Thyroid gland (tissue), 4 donors: ENCODE measurements at regions not wholly inside any gene's neighbourhood (a gene's known extent, or its start where the extent isn't known, plus 50 kb on each side); places are given as distances from the start of the nearest gene placed in this dataset.

Experiments used
- DNase-seq, 2 donors: peaks; one replicate each; pipeline ENCODE4 v3.0.0-alpha.2; 2019
- H3K27ac ChIP-seq, 3 donors: fragments of 200-600 bp; sonication (generic); 1 replicate in 2 of 3; 2 replicates in 1 of 3; pipeline ENCODE4 v1.5.1; 2016 to 2019; ENCODE audit warnings: mild to moderate bottlenecking in 1 of 3, moderate library complexity in 1 of 3
- H3K27me3 ChIP-seq: fragments of 200-600 bp; sonication (generic); one replicate; pipeline ENCODE4 v1.5.1; 2019
- H3K36me3 ChIP-seq, 2 donors: fragments of 200-600 bp; sonication (generic); one replicate each; pipeline ENCODE4 v1.5.1; 2016 to 2019
- H3K4me1 ChIP-seq, 2 donors: fragments of 200-600 bp; sonication (generic); one replicate each; pipeline ENCODE4 v1.5.1; 2017 to 2019
- H3K4me3 ChIP-seq, 3 donors: fragments of 200-600 bp; sonication (generic); replicated peaks in 1 of 3; 1 replicate in 2 of 3; 2 replicates in 1 of 3; pipeline ENCODE4 v1.5.1; 2016; ENCODE audit warnings: mild to moderate bottlenecking in 1 of 3
- H3K9me3 ChIP-seq: fragments of 200-600 bp; sonication (generic); one replicate; pipeline ENCODE4 v1.5.1; 2017
- POLR2A ChIP-seq, 2 donors: fragments of 450-650 bp; IDR thresholded peaks; one replicate each; pipeline ENCODE4 v1.6.1; 2017; ENCODE audit warnings: antibody characterized with exemption in 2 of 2, mild to moderate bottlenecking in 2 of 2, moderate library complexity in 1 of 2
- WGBS, 2 donors: methylation state at CpG; one replicate each; pipeline ENCODE4 v1.1.5; 2017; 5-methylcytosine and 5-hydroxymethylcytosine counted together
- intact Hi-C: fragments of 100-400 bp; cut with DNase I; formaldehyde crosslinking; loops from one replicate; pipeline ENCODE4 v1.15.1; 2023
- TF ChIP-seq, protein P1 (sequence below), 6 experiments: fragments of 200-600 bp in 3 of 6; fragments of 450-650 bp in 3 of 6; sonication (generic) in 3 of 6; IDR thresholded peaks; one replicate each; pipeline ENCODE4 v1.5.1; 2016 to 2019; ENCODE audit warnings: antibody characterized with exemption in 6 of 6, mild to moderate bottlenecking in 2 of 6, inconsistent platforms in 1 of 6, moderate library complexity in 1 of 6

- no peak overlapping the region for H3K27ac ChIP-seq
- no peak for DNase-seq
- H3K4me1 ChIP-seq = no peaks in the 10 kb centered on the region
- H3K9me3 ChIP-seq = no peaks in the 10 kb centered on the region
- no peaks in the 10 kb centered on the region for H3K27me3 ChIP-seq
- WGBS, 2 donors = 24 to 47% methylated on average over 1 of the region's 1 CpG
- TF ChIP-seq, protein P1, sequence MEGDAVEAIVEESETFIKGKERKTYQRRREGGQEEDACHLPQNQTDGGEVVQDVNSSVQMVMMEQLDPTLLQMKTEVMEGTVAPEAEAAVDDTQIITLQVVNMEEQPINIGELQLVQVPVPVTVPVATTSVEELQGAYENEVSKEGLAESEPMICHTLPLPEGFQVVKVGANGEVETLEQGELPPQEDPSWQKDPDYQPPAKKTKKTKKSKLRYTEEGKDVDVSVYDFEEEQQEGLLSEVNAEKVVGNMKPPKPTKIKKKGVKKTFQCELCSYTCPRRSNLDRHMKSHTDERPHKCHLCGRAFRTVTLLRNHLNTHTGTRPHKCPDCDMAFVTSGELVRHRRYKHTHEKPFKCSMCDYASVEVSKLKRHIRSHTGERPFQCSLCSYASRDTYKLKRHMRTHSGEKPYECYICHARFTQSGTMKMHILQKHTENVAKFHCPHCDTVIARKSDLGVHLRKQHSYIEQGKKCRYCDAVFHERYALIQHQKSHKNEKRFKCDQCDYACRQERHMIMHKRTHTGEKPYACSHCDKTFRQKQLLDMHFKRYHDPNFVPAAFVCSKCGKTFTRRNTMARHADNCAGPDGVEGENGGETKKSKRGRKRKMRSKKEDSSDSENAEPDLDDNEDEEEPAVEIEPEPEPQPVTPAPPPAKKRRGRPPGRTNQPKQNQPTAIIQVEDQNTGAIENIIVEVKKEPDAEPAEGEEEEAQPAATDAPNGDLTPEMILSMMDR (IDR thresholded peaks at IDR 0.05) = no peak
- TF ChIP-seq POLR2A (IDR thresholded peaks at IDR 0.05) = no peak
- H3K4me3 ChIP-seq = no peak overlapping the region
- intact Hi-C loops = no loop called here
- no peaks in the 10 kb centered on the region for H3K36me3 ChIP-seq
These were observed 2024.5 kb upstream of the ADGRL3 start for GRCh38 chr4:59175617-59176016.

GRCh38 chr4:59179372-59179771 lies 2020.8 kb upstream of the ADGRL3 start:
- no peak for DNase-seq
- H3K4me1 ChIP-seq = no peaks in the 10 kb centered on the region
- no peaks in the 10 kb centered on the region for H3K36me3 ChIP-seq
- intact Hi-C loops = no loop called here
- H3K4me3 ChIP-seq = no peak overlapping the region
- TF ChIP-seq POLR2A (IDR thresholded peaks at IDR 0.05) = no peak
- TF ChIP-seq, protein P1 (IDR thresholded peaks at IDR 0.05) = no peak
- no peaks in the 10 kb centered on the region for H3K27me3 ChIP-seq
- H3K27ac ChIP-seq = no peak overlapping the region
- H3K9me3 ChIP-seq = no peaks in the 10 kb centered on the region

- Histone ChIP-seq H3K27ac (no peak overlapping the region), H3K4me1 (no peaks in the 10 kb centered on the region), H3K4me3 (no peak overlapping the region), H3K36me3 (no peaks in the 10 kb centered on the region), H3K27me3 (no peaks in the 10 kb centered on the region), H3K9me3 (no peaks in the 10 kb centered on the region)
- DNase-seq = no peak
- intact Hi-C loops = no loop called here
- WGBS, 2 donors = 66 to 73% methylated on average over 11 of the region's 11 CpGs
- TF ChIP-seq, protein P1 (IDR thresholded peaks at IDR 0.05) = no peak
- TF ChIP-seq POLR2A (IDR thresholded peaks at IDR 0.05) = no peak
These were observed 2020.0 kb upstream of the ADGRL3 start for GRCh38 chr4:59180161-59180560.

GRCh38 chr4:59180969-59181368 lies 2019.2 kb upstream of the ADGRL3 start:
- DNase-seq = no peak
- H3K36me3 ChIP-seq = no peaks in the 10 kb centered on the region
- TF ChIP-seq, protein P1 (IDR thresholded peaks at IDR 0.05) = no peak
- no peak for TF ChIP-seq POLR2A (IDR thresholded peaks at IDR 0.05)
- no peak overlapping the region for H3K27ac ChIP-seq
- intact Hi-C loops = no loop called here
- H3K9me3 ChIP-seq = no peaks in the 10 kb centered on the region
- no peaks in the 10 kb centered on the region for H3K27me3 ChIP-seq
- H3K4me1 ChIP-seq = no peaks in the 10 kb centered on the region
- H3K4me3 ChIP-seq = no peak overlapping the region

GRCh38 chr4:59195839-59196238 lies 2004.3 kb upstream of the ADGRL3 start:
- intact Hi-C loops = no loop called here
- Histone ChIP-seq H3K9me3 (no peaks in the 10 kb centered on the region), H3K4me3 (no peak overlapping the region), H3K27ac (no peak overlapping the region), H3K4me1 (no peaks in the 10 kb centered on the region), H3K36me3 (no peaks in the 10 kb centered on the region), H3K27me3 (no peaks in the 10 kb centered on the region)
- WGBS, 2 donors = 64 to 76% methylated on average over 2 of the region's 2 CpGs
- no peak for DNase-seq
- no peak for TF ChIP-seq POLR2A (IDR thresholded peaks at IDR 0.05)
- TF ChIP-seq, protein P1 (IDR thresholded peaks at IDR 0.05) = no peak
